Neuronal stem cell (in vitro differentiated cells): ENCODE measurements at regions not wholly inside any gene's neighbourhood (a gene's known extent, or its start where the extent isn't known, plus 50 kb on each side); places are given as distances from the start of the nearest gene placed in this dataset.

Source experiments
- DNase-seq: peaks from one replicate; pipeline ENCODE4 v3.0.0-alpha.2; 2013; ENCODE audit warnings: low spot score
- H2AFZ ChIP-seq: one replicate; pipeline ENCODE4 v1.6.1; 2013; ENCODE audit warnings: mild to moderate bottlenecking, low read length, inconsistent platforms
- H2AK5ac ChIP-seq: 2 replicates; pipeline ENCODE4 v1.6.1; 2013; ENCODE audit warnings: low read depth, mild to moderate bottlenecking, inconsistent platforms, low read length, moderate library complexity, mixed read lengths
- H2BK120ac ChIP-seq: 2 replicates; pipeline ENCODE4 v1.6.1; 2013; ENCODE audit warnings: low read depth, mild to moderate bottlenecking, inconsistent platforms, low read length, moderate library complexity, mixed read lengths
- H2BK12ac ChIP-seq: one replicate; pipeline ENCODE4 v1.6.1; 2013; ENCODE audit warnings: low read length, inconsistent platforms
- H2BK15ac ChIP-seq: 2 replicates; pipeline ENCODE4 v1.6.1; 2013; ENCODE audit warnings: mild to moderate bottlenecking, low read length, inconsistent platforms, mixed read lengths
- H2BK5ac ChIP-seq: one replicate; pipeline ENCODE4 v1.6.1; 2013; ENCODE audit warnings: inconsistent platforms, mild to moderate bottlenecking, low read length, moderate library complexity
- H3K14ac ChIP-seq: one replicate; pipeline ENCODE4 v1.6.1; 2013; ENCODE audit warnings: low read length, inconsistent platforms
- H3K18ac ChIP-seq: 2 replicates; pipeline ENCODE4 v1.6.1; 2013; ENCODE audit warnings: low read length, inconsistent platforms
- H3K23ac ChIP-seq: 2 replicates; pipeline ENCODE4 v1.6.1; 2013; ENCODE audit warnings: low read depth, mild to moderate bottlenecking, mixed read lengths, low read length, inconsistent platforms; ENCODE audit not compliant: poor library complexity
- H3K27ac ChIP-seq: replicated peaks from 3 replicates; pipeline ENCODE4 v1.5.1; 2013; ENCODE audit warnings: low read length, inconsistent platforms
- H3K27me3 ChIP-seq, 3 experiments: 2 replicates each; pipeline ENCODE4 v1.6.1; 2013; ENCODE audit warnings: low read length in 3 of 3, mild to moderate bottlenecking in 2 of 3, inconsistent platforms in 1 of 3, low read depth in 1 of 3, mixed read lengths in 1 of 3, moderate library complexity in 1 of 3; ENCODE audit not compliant: control insufficient read depth in 3 of 3, insufficient read depth in 3 of 3
- H3K36me3 ChIP-seq, 2 donors: replicated peaks in 1 of 2; 2 replicates each; pipeline ENCODE4 v1.6.1; 2013; ENCODE audit warnings: low read length in 2 of 2; ENCODE audit not compliant: control insufficient read depth in 2 of 2, insufficient read depth in 2 of 2
- H3K4ac ChIP-seq: 2 replicates; pipeline ENCODE4 v1.6.1; 2013; ENCODE audit warnings: inconsistent platforms, mild to moderate bottlenecking, low read length, moderate library complexity
- H3K4me1 ChIP-seq, 2 donors: 1 replicate in 1 of 2; 2 replicates in 1 of 2; pipeline ENCODE4 v1.6.1; 2013; ENCODE audit warnings: low read length in 2 of 2, low read depth in 1 of 2; ENCODE audit not compliant: control insufficient read depth in 2 of 2, insufficient read depth in 1 of 2
- H3K4me2 ChIP-seq: one replicate; pipeline ENCODE4 v1.6.1; 2013; ENCODE audit warnings: mild to moderate bottlenecking, low read length, inconsistent platforms; ENCODE audit not compliant: insufficient read depth, poor library complexity, severe bottlenecking
- H3K4me3 ChIP-seq, 2 donors: 2 replicates each; pipeline ENCODE4 v1.5.1; 2013; ENCODE audit warnings: low read length in 2 of 2, mild to moderate bottlenecking in 2 of 2, inconsistent platforms in 1 of 2, moderate library complexity in 1 of 2
- H3K79me1 ChIP-seq: one replicate; pipeline ENCODE4 v1.6.1; 2013; ENCODE audit warnings: low read depth, mild to moderate bottlenecking, inconsistent platforms, low read length, moderate library complexity
- H3K9ac ChIP-seq: one replicate; pipeline ENCODE4 v1.6.1; 2013; ENCODE audit warnings: mild to moderate bottlenecking, low read depth, low read length, inconsistent platforms; ENCODE audit not compliant: poor library complexity
- H3K9me3 ChIP-seq, 2 donors: replicated peaks in 1 of 2; 2 replicates each; pipeline versions ENCODE3 to v1.6.1; 2013; ENCODE audit warnings: low read length in 2 of 2, mild to moderate bottlenecking in 2 of 2, inconsistent platforms in 1 of 2, low read depth in 1 of 2, mixed read lengths in 1 of 2, moderate library complexity in 1 of 2; ENCODE audit not compliant: control insufficient read depth in 2 of 2, insufficient read depth in 1 of 2
- H4K8ac ChIP-seq: one replicate; pipeline ENCODE4 v1.6.1; 2013; ENCODE audit warnings: low read depth, mild to moderate bottlenecking, inconsistent platforms, low read length, moderate library complexity
- H4K91ac ChIP-seq: one replicate; pipeline ENCODE4 v1.6.1; 2013; ENCODE audit warnings: low read length, low read depth, mild to moderate bottlenecking, inconsistent platforms; ENCODE audit not compliant: poor library complexity
- WGBS, 2 donors: extraction: QIAGEN DNeasy Blood & Tissue Kit; methylation state at CpG; one replicate each; pipeline ENCODE4 v1.1.7; 2013; ENCODE audit warnings: missing lambda C conversion rate in 2 of 2, mixed read lengths in 1 of 2; ENCODE audit not compliant: insufficient read length in 2 of 2, insufficient replicate concordance in 1 of 2; ENCODE audit errors: extremely low coverage in 2 of 2; 5-methylcytosine and 5-hydroxymethylcytosine counted together

DNA sequence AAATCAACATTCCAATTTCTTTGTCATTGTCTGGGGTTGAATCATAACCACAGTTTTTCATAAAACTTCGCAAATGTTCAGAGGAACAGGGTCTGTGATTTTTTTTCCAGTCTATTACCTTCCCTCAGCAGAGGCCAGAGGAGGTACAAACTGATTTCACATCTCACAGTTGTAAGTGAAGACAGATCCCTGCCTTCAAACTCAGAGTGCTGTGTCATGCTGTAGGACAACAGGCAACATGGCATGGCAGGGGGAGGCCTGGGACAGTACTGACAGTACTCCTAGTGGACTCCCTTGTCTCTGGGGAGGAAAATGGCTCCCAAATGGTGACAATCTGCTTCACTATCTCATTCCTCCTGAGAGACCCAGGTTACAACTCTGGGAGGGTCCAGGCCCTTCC lies 308.6 kb downstream of the CDC5L start:
- Histone ChIP-seq H3K36me3 (no peaks in the 10 kb centered on the region), H2BK12ac (no peak overlapping the region), H4K8ac (no peak overlapping the region), H4K91ac (no peak overlapping the region), H3K27me3 (no peaks in the 10 kb centered on the region), H3K18ac (no peak overlapping the region), H3K4me2 (no peak overlapping the region), H2BK15ac (no peak overlapping the region), H3K9ac (no peak overlapping the region), H3K14ac (no peak overlapping the region), H3K79me1 (no peaks in the 10 kb centered on the region), H2BK5ac (no peak overlapping the region), H3K27ac (no peak overlapping the region), H2BK120ac (no peak overlapping the region), H3K4me3 (no peak overlapping the region), H3K23ac (no peak overlapping the region), H3K9me3 (no peaks in the 10 kb centered on the region), H2AFZ (no peak overlapping the region), H3K4me1 (peaks cover 2 to 4% of the 10 kb centered on the region in 2 donors), H2AK5ac (peak overlapping the region; percentile 40), H3K4ac (no peak overlapping the region)
- no CpG with 5 or more reads among the region's 1 CpG for WGBS, 2 donors
- no peak for DNase-seq

DNA sequence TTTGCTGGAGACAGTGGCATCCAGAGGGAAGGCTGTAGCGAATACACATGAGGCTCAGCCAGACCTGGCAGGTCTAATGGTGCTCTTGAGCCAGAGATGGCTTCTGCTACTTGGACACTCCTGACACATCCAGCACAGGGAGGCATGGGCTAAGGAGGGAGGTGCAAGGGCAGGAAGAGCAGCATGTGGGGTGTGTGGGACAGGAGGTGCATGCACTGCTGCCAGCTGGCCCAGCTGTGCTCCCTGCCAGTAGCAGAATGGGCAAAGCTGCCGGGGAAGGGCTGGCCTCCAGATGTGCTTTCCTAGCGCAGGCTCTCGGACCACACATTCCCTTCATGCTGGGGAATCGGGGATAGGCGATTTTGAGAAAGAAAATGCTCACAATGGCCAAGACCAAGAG lies 309.2 kb downstream of the CDC5L start:
- Histone ChIP-seq H3K27me3 (no peaks in the 10 kb centered on the region), H2BK120ac (no peak overlapping the region), H3K18ac (peak overlapping the region; percentile 46), H3K4me1 (peaks cover 7 to 9% of the 10 kb centered on the region in 2 donors), H2BK12ac (no peak overlapping the region), H4K91ac (no peak overlapping the region), H2AK5ac (peak overlapping the region; percentile 64), H3K9ac (peak overlapping the region; percentile 71), H3K4me2 (no peak overlapping the region), H3K27ac (no peak overlapping the region), H3K4ac (peak overlapping the region; percentile 5), H3K36me3 (no peaks in the 10 kb centered on the region), H2BK5ac (no peak overlapping the region), H3K79me1 (no peaks in the 10 kb centered on the region), H3K23ac (peak overlapping the region; percentile 26), H3K14ac (peak overlapping the region; percentile 14), H3K4me3 (no peak overlapping the region), H3K9me3 (no peaks in the 10 kb centered on the region), H2AFZ (no peak overlapping the region), H2BK15ac (no peak overlapping the region), H4K8ac (peak overlapping the region; percentile 55)
- no peak for DNase-seq
- WGBS, 2 donors: no CpG with 5 or more reads among the region's 6 CpGs

DNA sequence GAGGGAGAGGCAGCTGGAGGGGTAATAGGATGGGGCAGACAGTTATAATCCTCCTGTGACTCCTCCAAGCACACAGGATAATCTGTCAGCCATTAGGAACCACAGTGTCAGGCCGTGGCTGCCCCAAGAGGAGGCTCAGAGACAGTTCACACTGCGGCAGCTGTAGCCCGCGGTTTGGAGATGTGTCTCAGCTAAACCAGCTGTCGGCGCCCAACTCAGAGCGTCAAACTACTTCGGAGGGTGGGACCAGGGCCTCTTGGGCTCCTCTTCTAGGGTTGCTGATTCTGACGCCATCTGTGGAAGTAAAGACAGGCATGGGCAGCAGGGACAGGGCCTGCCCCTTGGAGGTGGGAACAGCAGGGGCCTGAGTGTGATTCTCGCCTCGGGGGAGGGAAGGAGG lies 309.8 kb downstream of the CDC5L start:
- no peak overlapping the region for H3K4ac ChIP-seq
- H3K14ac ChIP-seq: no peak overlapping the region
- peak overlapping the region; percentile 24 for H2AFZ ChIP-seq
- H4K91ac ChIP-seq: no peak overlapping the region
- no peaks in the 10 kb centered on the region for H3K79me1 ChIP-seq
- no peak for DNase-seq
- H3K4me2 ChIP-seq: no peak overlapping the region
- no CpG with 5 or more reads among the region's 11 CpGs for WGBS, 2 donors
- no peak overlapping the region for H3K27ac ChIP-seq
- no peak overlapping the region for H2BK15ac ChIP-seq
- H2BK120ac ChIP-seq: peak overlapping the region; percentile 12
- no peak overlapping the region for H3K23ac ChIP-seq
- no peak overlapping the region for H2BK5ac ChIP-seq
- H4K8ac ChIP-seq: no peak overlapping the region
- H3K36me3 ChIP-seq: no peaks in the 10 kb centered on the region
- H3K27me3 ChIP-seq: no peaks in the 10 kb centered on the region
- H2BK12ac ChIP-seq: no peak overlapping the region
- no peaks in the 10 kb centered on the region for H3K9me3 ChIP-seq
- H3K9ac ChIP-seq: no peak overlapping the region
- no peak overlapping the region for H3K18ac ChIP-seq
- H2AK5ac ChIP-seq: peak overlapping the region; percentile 36
- H3K4me3 ChIP-seq: no peak overlapping the region
- peaks cover 13 to 14% of the 10 kb centered on the region in 2 donors for H3K4me1 ChIP-seq

DNA sequence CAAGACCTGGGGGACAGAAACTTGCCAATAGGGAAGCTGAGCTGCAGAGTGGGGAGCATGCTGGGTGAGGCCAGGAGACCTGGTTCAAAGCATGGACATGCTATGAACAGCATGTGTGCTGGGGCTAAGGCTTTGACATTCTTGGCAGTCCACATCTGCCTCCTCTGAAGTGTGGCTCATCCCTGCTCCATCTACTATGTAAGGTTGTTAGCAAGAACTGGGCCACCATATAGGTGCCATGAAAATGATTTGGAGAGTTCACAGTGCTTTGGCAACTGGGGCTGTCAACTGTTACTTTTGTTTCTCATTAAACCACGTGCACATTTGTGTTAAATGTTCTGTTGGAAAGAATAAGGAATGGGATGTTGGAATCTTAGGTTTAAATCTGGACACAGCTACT lies 311.1 kb downstream of the CDC5L start:
- H2AK5ac ChIP-seq: no peak overlapping the region
- peak overlapping the region; percentile 15 for H3K18ac ChIP-seq
- no peak overlapping the region for H2BK15ac ChIP-seq
- no peak overlapping the region for H2BK12ac ChIP-seq
- no peak overlapping the region for H2BK5ac ChIP-seq
- no peaks in the 10 kb centered on the region for H3K9me3 ChIP-seq
- no peak overlapping the region for H3K9ac ChIP-seq
- H3K4me2 ChIP-seq: no peak overlapping the region
- H3K14ac ChIP-seq: no peak overlapping the region
- H2BK120ac ChIP-seq: no peak overlapping the region
- H3K79me1 ChIP-seq: no peaks in the 10 kb centered on the region
- no peak for DNase-seq
- peaks cover 15 to 16% of the 10 kb centered on the region in 2 donors for H3K4me1 ChIP-seq
- no peak overlapping the region for H2AFZ ChIP-seq
- H4K8ac ChIP-seq: no peak overlapping the region
- no peak overlapping the region for H3K4me3 ChIP-seq
- H4K91ac ChIP-seq: no peak overlapping the region
- no peaks in the 10 kb centered on the region for H3K27me3 ChIP-seq
- WGBS, 2 donors: no CpG with 5 or more reads among the region's 1 CpG
- H3K36me3 ChIP-seq: no peaks in the 10 kb centered on the region
- no peak overlapping the region for H3K27ac ChIP-seq
- H3K4ac ChIP-seq: no peak overlapping the region
- H3K23ac ChIP-seq: no peak overlapping the region
